PC-3 (cell line): ENCODE measurements at regions not wholly inside any gene's neighbourhood (a gene's known extent, or its start where the extent isn't known, plus 50 kb on each side); places are given as distances from the start of the nearest gene placed in this dataset.

Experiments used
- EZH2 ChIP-seq: fragments of 300-600 bp; sonication (generic); IDR thresholded peaks from one replicate; pipeline ENCODE4 v1.6.1; 2017; ENCODE audit warnings: antibody characterized with exemption, mild to moderate bottlenecking, low read length; ENCODE audit not compliant: unreplicated experiment
- EZH2phosphoT487 ChIP-seq: fragments of 300-600 bp; sonication (generic); IDR thresholded peaks from 2 replicates; pipeline ENCODE4 v1.6.1; 2018; ENCODE audit warnings: mild to moderate bottlenecking, antibody characterized with exemption, low read length, borderline replicate concordance
- TF ChIP-seq, protein P1 (sequence below): fragments of 300-600 bp; sonication (generic); conservative IDR thresholded peaks from 2 replicates; pipeline ENCODE4 v1.5.1; 2017; ENCODE audit warnings: antibody characterized with exemption, low read depth, mild to moderate bottlenecking, low read length

DNA sequence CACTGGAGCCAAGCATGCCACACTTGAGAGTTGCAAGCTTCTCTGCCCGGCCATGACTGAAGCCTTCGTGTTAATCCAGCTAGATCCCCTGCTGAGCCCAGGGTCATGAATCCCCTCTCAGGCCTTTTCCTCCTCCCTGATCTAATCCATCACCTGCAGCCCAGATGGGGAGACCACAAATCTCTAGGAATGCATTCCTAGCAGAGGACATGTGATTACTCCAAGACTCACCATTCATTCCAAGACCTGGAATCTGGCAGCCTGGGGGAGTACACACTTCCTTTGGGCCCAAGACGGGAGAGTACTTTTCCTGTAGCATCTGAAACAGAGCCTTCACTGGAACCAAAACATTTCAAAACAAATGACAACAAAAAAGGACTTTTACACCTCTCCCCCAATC, 269.3 kb upstream of the NFIA start:
- TF ChIP-seq, protein P1, sequence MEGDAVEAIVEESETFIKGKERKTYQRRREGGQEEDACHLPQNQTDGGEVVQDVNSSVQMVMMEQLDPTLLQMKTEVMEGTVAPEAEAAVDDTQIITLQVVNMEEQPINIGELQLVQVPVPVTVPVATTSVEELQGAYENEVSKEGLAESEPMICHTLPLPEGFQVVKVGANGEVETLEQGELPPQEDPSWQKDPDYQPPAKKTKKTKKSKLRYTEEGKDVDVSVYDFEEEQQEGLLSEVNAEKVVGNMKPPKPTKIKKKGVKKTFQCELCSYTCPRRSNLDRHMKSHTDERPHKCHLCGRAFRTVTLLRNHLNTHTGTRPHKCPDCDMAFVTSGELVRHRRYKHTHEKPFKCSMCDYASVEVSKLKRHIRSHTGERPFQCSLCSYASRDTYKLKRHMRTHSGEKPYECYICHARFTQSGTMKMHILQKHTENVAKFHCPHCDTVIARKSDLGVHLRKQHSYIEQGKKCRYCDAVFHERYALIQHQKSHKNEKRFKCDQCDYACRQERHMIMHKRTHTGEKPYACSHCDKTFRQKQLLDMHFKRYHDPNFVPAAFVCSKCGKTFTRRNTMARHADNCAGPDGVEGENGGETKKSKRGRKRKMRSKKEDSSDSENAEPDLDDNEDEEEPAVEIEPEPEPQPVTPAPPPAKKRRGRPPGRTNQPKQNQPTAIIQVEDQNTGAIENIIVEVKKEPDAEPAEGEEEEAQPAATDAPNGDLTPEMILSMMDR: no peak
- TF ChIP-seq EZH2 (no peak), EZH2phosphoT487 (no peak)
